Activated naive CD4-positive, alpha-beta T cell treated with Interleukin-2 at 50 U/mL for 16 hours (primary cell): ENCODE measurements at regions not wholly inside any gene's neighbourhood (a gene's known extent, or its start where the extent isn't known, plus 50 kb on each side); places are given as distances from the start of the nearest gene placed in this dataset.
"Not testable (repeated sequence)": the region's sequence is repeated elsewhere in the genome, so short reads cannot be mapped to it uniquely, and the experiment has no call there.

ENCODE experiments used
- DNase-seq: peaks from one replicate; pipeline ENCODE4 v3.0.0-alpha.2; 2020

- no peak for DNase-seq
Observed at GRCh38 chr4:184335520-184335919, 117.8 kb upstream of the ENPP6 start.

- DNase-seq, result not testable (repeated sequence)
Observed at GRCh38 chr4:184333446-184333845, 115.8 kb upstream of the ENPP6 start.

- no peak for DNase-seq
Observed at GRCh38 chr4:184331268-184331995, 113.8 kb upstream of the ENPP6 start.

GRCh38 chr4:184330517-184331094 is 112.9 kb upstream of the ENPP6 start:
- DNase-seq, result not testable (repeated sequence)

DNA sequence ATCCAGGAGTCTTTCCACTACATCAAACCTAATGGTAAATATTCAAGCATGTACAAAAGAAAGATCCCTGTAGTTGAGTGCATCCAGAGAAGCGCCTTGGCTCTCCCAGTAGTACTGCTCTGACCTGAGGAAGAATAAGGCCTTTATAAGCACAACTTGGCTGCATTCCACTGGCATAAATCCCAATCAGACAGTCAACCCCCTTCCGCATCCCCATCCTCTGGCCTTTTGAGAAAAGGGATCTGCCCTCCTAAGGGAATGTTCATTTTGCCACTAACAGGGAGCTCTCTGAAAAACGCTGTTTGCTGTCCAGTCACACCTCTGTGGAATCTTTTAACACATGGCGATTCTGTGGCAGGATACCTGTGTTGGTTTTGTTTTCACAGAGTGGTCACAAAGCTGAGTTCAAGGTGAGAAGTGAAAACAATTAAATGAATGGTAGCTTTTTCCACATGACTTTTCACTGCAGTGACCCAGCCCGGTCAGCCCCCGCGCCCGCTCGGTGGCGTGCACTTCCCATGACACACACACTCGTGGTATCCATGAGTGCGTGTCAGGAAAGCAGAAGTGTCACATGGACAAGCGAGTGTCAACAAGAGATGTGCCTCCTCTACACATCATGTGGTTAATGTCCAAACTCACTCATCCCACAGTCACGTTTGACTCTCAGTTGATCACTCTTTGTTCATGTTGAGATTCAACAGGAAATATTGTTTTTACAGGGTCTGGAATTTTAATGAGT is 112.2 kb upstream of the ENPP6 start:
- peak; percentile 15 for DNase-seq

DNA sequence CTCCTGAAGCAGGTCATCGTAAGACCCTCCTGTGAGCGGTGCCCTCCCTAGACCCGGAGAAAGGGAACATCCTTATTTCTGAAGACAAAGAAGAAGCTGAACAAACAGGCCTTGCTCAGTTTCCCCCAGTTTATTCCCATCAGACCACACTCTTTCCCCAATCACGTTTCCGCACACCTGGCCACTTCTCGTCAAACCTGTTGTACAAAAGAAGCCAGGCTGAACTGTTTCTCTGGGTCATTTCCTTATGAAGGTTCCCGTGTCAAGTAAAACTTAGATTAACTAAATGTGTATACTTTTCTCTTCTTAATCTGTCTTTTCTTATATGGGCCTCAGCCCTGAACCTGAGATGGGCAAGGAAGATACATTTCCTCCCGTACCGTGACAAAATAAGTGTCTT is 111.6 kb upstream of the ENPP6 start:
- no peak for DNase-seq

DNA sequence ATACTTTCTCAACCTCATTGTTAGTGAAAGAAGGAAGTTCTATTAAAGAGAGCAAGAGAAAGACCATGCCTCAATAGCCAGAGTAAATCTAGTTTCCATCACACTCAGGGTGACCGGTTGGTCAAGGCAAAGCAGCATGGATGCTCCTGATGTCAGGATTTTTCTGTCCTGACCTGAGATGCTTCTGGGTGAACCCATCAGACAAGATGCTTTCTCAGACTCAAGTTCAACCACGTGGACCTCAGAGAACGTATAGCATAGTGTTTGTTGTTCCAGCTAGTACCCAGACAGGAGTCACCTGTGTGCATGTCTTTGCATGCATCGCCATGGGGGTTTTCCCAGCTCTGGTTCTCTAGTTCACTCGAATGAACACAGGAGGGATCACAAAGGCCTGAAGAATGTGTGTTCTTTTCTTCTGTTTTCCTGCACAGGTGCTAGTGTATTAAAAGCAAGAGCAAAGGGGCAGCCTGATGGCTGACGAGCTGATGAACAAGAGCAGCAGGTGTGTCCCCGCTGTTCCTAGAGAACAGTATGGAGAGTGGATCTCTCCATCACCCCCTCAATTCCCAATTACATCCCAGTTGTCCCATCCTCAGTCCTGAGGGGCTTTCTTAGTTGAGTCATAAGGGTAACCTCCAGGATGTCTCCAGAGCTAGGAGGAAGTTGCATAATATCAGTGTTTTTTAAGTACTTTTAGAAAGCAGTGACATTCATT is 110.5 kb upstream of the ENPP6 start:
- DNase-seq, result peak; percentile 15

DNA sequence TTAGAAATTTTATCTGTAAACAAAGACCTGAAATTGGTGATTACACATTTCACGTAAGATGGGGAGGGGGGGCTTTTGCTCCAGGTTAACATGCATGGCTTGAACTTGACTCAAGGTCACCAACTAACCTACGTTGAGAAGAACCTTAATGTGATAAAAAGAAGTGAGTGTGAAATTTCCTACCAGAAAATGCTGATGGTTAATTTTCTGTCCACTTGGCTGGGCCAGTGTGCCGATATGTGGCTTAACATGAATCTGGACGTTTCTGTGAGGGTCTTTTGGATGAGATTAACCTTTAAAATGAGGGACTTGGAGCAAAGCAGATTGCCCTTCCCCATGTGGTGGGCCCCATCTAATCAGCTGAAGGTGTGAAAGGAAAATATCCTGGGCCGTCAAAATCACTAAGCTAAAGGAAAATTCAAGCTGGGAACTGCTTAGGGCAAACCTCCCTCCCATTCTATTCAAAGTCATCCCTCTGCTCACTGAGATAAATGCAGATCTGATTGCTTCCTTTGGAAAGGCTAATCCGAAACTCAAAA is 107.3 kb upstream of the ENPP6 start:
- DNase-seq, result no peak

DNA sequence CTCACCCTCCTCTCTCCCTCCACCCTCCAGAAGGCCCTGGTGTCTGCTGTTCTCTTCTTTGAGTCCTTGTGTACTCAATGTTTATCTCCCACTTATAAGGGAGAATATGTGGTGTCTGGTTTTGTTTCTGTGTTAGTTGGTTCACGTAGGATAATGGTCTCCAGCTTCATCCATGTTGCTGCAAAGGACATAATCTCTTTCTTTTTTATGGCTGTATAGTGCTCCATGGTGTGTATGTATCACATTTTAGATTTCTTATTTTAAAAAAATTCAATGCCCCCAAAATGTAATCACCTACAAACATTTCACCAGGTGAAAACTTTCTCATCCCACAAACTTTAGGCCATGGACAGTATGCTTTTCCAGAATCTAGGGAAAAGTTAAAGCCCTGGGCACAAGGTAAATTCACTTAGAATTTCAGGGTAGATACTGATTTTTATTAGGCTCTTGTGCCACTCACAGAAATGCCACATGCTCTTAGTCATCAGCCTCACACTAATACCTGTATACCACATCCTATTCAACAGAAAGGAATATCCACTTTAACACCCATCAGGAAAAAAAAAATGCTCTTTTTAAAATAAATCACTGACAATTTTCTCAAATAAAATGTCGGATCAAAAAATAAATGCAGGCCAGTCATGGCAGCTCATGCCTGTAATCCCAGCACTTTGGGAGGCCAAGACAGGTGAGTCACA is 104.8 kb upstream of the ENPP6 start:
- no peak for DNase-seq

- no peak for DNase-seq
Observed at GRCh38 chr4:184320631-184321030, 103.0 kb upstream of the ENPP6 start.

GRCh38 chr4:184318852-184319251 is 101.2 kb upstream of the ENPP6 start:
- no peak for DNase-seq

DNA sequence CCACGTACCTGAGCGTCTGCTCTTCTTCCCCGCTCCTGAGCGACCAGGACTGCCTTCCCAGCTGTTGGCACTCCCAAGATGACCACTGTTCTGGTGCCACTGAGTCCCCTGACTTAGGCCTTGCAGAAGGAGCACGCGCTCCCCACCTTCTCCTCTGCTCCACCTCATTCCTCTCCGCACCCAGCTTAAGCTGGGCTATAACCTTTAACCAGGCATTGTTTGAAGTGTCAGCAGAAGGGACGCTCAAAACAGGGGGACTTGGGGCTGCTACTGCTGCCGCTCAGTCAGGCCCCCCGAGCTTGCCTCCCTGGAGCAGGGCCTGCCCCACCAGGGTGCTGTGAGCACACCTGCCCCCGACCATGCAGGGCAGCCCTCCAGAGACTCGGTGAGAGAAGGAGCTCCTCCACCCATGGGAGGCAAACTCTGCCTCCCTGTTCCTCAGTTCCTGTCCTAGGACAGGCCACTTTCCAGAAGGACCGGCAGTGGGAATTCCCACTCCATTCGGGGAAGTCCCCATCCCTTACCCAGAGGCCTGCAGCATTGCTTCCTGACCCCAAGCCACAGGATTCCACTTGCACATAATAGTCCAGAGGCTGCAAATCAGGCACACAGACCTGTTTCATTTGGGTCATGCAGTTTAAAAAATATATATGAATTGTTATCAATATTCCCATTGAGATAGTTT is 99.7 kb upstream of the ENPP6 start:
- no peak for DNase-seq

DNA sequence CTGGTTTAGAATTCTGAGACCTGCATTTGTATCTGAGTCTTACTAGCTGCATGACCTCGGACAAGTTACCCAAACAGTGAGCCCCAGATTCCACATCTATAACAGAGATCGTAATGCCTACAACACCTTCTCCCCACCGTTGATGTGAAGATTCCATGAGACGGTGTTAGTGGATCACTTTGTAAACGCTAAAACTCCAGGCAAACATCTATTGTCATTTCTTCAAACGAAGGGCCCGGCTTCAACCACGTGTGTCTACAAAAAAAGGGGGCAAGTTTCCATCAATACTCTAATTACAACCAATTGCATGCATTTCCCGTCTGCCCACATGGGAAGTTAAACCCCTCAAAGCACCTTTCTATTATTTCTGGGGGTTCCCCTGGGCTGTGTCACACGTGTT is 99.1 kb upstream of the ENPP6 start:
- DNase-seq, result no peak

- no peak for DNase-seq
Observed at GRCh38 chr4:184315675-184316359, 98.1 kb upstream of the ENPP6 start.

DNA sequence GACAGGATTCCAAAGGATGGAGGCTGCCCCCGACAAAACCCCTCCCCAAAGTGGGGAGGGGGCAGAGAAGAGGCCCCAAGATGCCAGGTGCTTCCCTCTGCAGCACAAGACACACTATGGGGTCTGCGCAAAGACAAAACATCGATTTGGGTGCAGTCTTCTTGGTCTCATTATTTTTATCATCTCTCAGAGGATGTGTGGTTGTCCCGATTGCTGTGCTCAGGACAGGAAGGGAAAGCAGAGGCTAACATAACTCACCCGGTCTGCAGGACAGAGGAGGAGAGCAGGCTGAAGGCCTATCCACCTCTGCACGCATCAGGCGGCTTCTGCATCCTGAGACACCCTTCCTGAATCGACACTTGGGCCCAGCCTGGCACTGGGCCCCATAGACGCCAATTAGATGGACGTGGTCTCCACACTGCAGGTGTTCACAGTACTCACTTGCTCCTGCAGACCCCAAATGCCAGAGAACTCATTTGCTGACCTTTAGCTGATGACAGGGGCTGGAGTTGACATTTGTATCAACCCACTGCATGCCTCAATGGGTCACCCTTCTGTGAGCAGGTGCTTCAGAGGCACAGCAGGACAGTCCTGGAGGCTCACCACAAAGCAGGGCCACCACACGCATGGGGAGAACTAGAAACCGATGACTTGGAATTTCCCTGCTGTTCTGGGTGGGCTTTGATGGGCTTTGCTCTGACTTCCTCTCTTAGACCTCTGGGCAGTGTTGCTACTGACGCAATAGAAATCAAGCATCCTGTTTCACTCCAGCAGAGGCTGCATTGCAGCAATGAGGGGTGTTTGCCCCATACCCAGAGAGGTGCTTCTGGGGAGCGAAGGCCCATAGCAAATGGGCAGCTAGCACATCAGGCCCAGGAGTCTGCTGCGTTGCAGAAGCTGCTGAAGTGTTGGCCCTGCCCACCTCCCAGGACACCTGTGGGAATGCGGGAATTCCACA is 96.3 kb upstream of the ENPP6 start:
- DNase-seq, result no peak

- DNase-seq, result no peak
Observed at GRCh38 chr4:184313058-184313581, 95.4 kb upstream of the ENPP6 start.

GRCh38 chr4:184312126-184312525 is 94.5 kb upstream of the ENPP6 start:
- no peak for DNase-seq

- DNase-seq, result no peak
Observed at GRCh38 chr4:184310881-184311709, 93.4 kb upstream of the ENPP6 start.

- peak; percentile 45 for DNase-seq
Observed at GRCh38 chr4:184310171-184310567, 92.5 kb upstream of the ENPP6 start.
